SK-N-SH treated with all-trans-retinoic acid at 6 μM for 48 hours (cell line): ENCODE measurements at regions not wholly inside any gene's neighbourhood (a gene's known extent, or its start where the extent isn't known, plus 50 kb on each side); places are given as distances from the start of the nearest gene placed in this dataset.

Experiments
- ATAC-seq: fragments of 200-7000 bp; cut with Tn5 transposase; 3 replicates; pipeline ENCODE4 v1.9.1; 2020; ENCODE audit warnings: mild to moderate bottlenecking, moderate library complexity
- ARNTL ChIP-seq: fragments of 450-650 bp; formaldehyde crosslinking; IDR thresholded peaks from 2 replicates; pipeline ENCODE4 v1.5.0; 2020; ENCODE audit warnings: low read depth, mild to moderate bottlenecking, moderate library complexity, borderline replicate concordance
- BACH2 ChIP-seq: fragments of 250-450 bp; sonication (Bioruptor Pico); IDR thresholded peaks from 2 replicates; pipeline ENCODE4 v1.9.0; 2021; ENCODE audit warnings: mild to moderate bottlenecking, borderline replicate concordance
- CSDC2 ChIP-seq: fragments of 250-450 bp; sonication (Bioruptor Pico); IDR thresholded peaks from 2 replicates; pipeline ENCODE4 v1.5.0; 2020; ENCODE audit warnings: mild to moderate bottlenecking, moderate library complexity
- ESRRG ChIP-seq: fragments of 250-450 bp; sonication (Bioruptor Pico); IDR thresholded peaks from 2 replicates; pipeline ENCODE4 v1.6.1; 2021; ENCODE audit warnings: mild to moderate bottlenecking
- GLIS3 ChIP-seq: fragments of 250-450 bp; sonication (Bioruptor Pico); IDR thresholded peaks from 2 replicates; pipeline ENCODE4 v1.5.0; 2020; ENCODE audit warnings: mild to moderate bottlenecking, moderate library complexity
- ISL1 ChIP-seq: fragments of 250-450 bp; sonication (Bioruptor Pico); IDR thresholded peaks from 2 replicates; pipeline ENCODE4 v2.1.2; 2022; ENCODE audit warnings: mild to moderate bottlenecking, moderate library complexity
- OSR1 ChIP-seq: fragments of 250-450 bp; sonication (Bioruptor Pico); IDR thresholded peaks from 2 replicates; pipeline ENCODE4 v1.8.0; 2022; ENCODE audit warnings: moderate library complexity, mild to moderate bottlenecking, inconsistent platforms
- PATZ1 ChIP-seq: fragments of 250-450 bp; sonication (Bioruptor Pico); IDR thresholded peaks from 2 replicates; pipeline ENCODE4 v1.8.0; 2020; ENCODE audit warnings: mild to moderate bottlenecking, moderate library complexity, borderline replicate concordance
- POU6F1 ChIP-seq: fragments of 250-450 bp; sonication (Bioruptor Pico); IDR thresholded peaks from 2 replicates; pipeline ENCODE4 v1.8.0; 2021; ENCODE audit warnings: low read depth, mild to moderate bottlenecking, moderate library complexity, borderline replicate concordance
- PPARA ChIP-seq: fragments of 250-450 bp; sonication (Bioruptor Pico); IDR thresholded peaks from 2 replicates; pipeline ENCODE4 v1.5.0; 2020; ENCODE audit warnings: mild to moderate bottlenecking, borderline replicate concordance
- RARB ChIP-seq: fragments of 250-450 bp; sonication (Bioruptor Pico); IDR thresholded peaks from 2 replicates; pipeline ENCODE4 v1.8.0; 2021; ENCODE audit warnings: mild to moderate bottlenecking, moderate library complexity
- SNAI2 ChIP-seq: fragments of 250-450 bp; sonication (Bioruptor Pico); IDR thresholded peaks from 2 replicates; pipeline ENCODE4 v1.5.0; 2020; ENCODE audit warnings: mild to moderate bottlenecking, moderate library complexity
- TCF4 ChIP-seq: fragments of 250-450 bp; sonication (Bioruptor Pico); IDR thresholded peaks from 2 replicates; pipeline ENCODE4 v1.8.0; 2021; ENCODE audit warnings: mild to moderate bottlenecking, moderate library complexity, borderline replicate concordance
- TOX ChIP-seq: fragments of 250-450 bp; sonication (Bioruptor Pico); IDR thresholded peaks from 2 replicates; pipeline ENCODE4 v1.8.0; 2021; ENCODE audit warnings: mild to moderate bottlenecking, moderate library complexity, borderline replicate concordance
- ZFP3 ChIP-seq: fragments of 250-450 bp; sonication (Bioruptor Pico); IDR thresholded peaks from 2 replicates; pipeline ENCODE4 v1.5.0; 2020; ENCODE audit warnings: mild to moderate bottlenecking, moderate library complexity
- ZNF70 ChIP-seq: fragments of 450-650 bp; formaldehyde crosslinking; IDR thresholded peaks from 2 replicates; pipeline ENCODE4 v1.5.0; 2020; ENCODE audit warnings: mild to moderate bottlenecking, moderate library complexity
- ZNF8 ChIP-seq: fragments of 450-650 bp; formaldehyde crosslinking; IDR thresholded peaks from 2 replicates; pipeline ENCODE4 v1.5.0; 2020; ENCODE audit warnings: mild to moderate bottlenecking, moderate library complexity
- TF ChIP-seq, protein P1 (sequence below): fragments of 250-450 bp; sonication (Bioruptor Pico); IDR thresholded peaks from 2 replicates; pipeline ENCODE4 v1.5.1; 2020; ENCODE audit warnings: low read depth, mild to moderate bottlenecking, moderate library complexity
- TF ChIP-seq, protein P2 (sequence below): fragments of 250-450 bp; sonication (Bioruptor Pico); IDR thresholded peaks from 2 replicates; pipeline ENCODE4 v1.5.0; 2020; ENCODE audit warnings: mild to moderate bottlenecking, moderate library complexity
- TF ChIP-seq, protein P3 (sequence below): fragments of 250-450 bp; sonication (Bioruptor Pico); IDR thresholded peaks from 2 replicates; pipeline ENCODE4 v1.5.1; 2021; ENCODE audit warnings: mild to moderate bottlenecking, moderate library complexity

DNA sequence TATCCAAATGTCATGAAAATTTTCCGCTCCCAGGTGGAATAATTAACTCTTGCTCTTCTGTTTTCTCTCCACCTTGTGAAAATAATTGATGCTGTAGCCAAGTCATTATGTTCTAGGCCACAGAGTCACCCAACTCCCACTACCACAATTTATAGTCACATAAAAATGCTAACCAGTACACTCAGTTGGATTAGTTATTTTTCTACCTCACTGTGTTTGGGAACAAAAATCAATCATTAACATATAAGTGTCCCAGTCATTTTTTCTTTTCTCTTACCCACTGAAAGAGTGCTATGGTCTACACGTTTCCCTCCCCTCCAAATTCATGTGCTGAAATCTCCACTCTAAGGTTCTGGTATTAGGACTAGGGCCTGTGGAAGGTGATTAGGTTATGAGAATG is 255.6 kb upstream of the LMCD1 start:
- ATAC-seq, result no peak

GRCh38 chr3:8253201-8253600 is 248.4 kb upstream of the LMCD1 start:
- no peak for ATAC-seq
- TF ChIP-seq CSDC2 (CRISPR knock-in tag), result no peak
- no peak for TF ChIP-seq TOX (CRISPR knock-in tag)
- no peak for TF ChIP-seq PPARA
- TF ChIP-seq PATZ1 (CRISPR knock-in tag), result no peak
- TF ChIP-seq ARNTL, result no peak

More for the DNA sequence above, 255.6 kb upstream of the LMCD1 start:
- TF ChIP-seq ESRRG (CRISPR knock-in tag) (no peak), ISL1 (CRISPR knock-in tag) (no peak), PPARA (no peak), RARB (no peak)

DNA sequence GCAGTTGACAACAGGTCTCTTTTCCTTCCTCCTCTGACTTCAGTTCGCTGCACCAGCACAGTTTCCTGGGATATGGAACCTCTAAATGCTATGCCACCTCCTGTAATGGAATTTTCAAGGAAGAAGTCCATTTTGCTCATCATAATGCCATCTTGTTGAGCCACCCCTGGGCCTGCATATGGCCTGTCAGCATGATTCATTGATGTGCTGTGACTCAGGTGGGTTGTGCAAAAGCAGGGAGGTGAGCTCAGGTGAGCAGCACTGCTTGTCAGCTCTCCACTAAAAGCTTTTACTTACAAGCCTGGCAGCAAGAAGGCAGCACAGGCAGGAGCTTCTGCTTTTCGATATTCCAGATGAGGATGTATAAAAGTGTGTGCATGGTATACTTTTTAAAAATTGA is 247.1 kb upstream of the LMCD1 start:
- TF ChIP-seq ESRRG (CRISPR knock-in tag) (no peak), ISL1 (CRISPR knock-in tag) (no peak), TOX (CRISPR knock-in tag) (no peak), OSR1 (CRISPR knock-in tag) (no peak), SNAI2 (no peak), ARNTL (no peak), ZNF8 (CRISPR knock-in tag) (no peak), ZFP3 (no peak), PPARA (no peak), CSDC2 (CRISPR knock-in tag) (no peak)
- TF ChIP-seq, protein P1, sequence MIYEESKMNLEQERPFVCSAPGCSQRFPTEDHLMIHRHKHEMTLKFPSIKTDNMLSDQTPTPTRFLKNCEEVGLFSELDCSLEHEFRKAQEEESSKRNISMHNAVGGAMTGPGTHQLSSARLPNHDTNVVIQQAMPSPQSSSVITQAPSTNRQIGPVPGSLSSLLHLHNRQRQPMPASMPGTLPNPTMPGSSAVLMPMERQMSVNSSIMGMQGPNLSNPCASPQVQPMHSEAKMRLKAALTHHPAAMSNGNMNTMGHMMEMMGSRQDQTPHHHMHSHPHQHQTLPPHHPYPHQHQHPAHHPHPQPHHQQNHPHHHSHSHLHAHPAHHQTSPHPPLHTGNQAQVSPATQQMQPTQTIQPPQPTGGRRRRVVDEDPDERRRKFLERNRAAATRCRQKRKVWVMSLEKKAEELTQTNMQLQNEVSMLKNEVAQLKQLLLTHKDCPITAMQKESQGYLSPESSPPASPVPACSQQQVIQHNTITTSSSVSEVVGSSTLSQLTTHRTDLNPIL, result no peak
- no peak for ATAC-seq

DNA sequence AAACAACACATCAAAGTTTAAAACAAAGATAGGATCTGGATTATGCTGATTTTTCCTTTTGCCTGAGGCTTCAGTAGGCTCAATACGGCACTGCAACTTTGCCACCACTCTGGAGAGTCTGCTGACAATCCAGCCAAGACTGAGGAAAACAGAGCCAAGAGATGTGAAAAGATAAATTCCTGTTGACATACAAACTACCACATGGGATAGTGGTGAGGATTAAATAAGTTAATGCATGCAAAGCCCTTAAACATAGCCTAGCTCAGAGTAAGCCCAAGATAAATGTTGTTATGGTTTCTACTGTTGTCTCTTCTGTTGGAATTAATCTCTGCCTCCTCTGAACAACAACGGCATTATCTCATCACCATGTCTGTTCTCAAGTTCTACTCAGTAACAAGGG is 245.9 kb upstream of the LMCD1 start:
- ATAC-seq, result no peak
- TF ChIP-seq, protein P2, sequence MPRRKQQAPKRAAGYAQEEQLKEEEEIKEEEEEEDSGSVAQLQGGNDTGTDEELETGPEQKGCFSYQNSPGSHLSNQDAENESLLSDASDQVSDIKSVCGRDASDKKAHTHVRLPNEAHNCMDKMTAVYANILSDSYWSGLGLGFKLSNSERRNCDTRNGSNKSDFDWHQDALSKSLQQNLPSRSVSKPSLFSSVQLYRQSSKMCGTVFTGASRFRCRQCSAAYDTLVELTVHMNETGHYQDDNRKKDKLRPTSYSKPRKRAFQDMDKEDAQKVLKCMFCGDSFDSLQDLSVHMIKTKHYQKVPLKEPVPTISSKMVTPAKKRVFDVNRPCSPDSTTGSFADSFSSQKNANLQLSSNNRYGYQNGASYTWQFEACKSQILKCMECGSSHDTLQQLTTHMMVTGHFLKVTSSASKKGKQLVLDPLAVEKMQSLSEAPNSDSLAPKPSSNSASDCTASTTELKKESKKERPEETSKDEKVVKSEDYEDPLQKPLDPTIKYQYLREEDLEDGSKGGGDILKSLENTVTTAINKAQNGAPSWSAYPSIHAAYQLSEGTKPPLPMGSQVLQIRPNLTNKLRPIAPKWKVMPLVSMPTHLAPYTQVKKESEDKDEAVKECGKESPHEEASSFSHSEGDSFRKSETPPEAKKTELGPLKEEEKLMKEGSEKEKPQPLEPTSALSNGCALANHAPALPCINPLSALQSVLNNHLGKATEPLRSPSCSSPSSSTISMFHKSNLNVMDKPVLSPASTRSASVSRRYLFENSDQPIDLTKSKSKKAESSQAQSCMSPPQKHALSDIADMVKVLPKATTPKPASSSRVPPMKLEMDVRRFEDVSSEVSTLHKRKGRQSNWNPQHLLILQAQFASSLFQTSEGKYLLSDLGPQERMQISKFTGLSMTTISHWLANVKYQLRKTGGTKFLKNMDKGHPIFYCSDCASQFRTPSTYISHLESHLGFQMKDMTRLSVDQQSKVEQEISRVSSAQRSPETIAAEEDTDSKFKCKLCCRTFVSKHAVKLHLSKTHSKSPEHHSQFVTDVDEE (CRISPR knock-in tag), result no peak
- TF ChIP-seq OSR1 (CRISPR knock-in tag) (no peak), GLIS3 (CRISPR knock-in tag) (no peak), ESRRG (CRISPR knock-in tag) (no peak), CSDC2 (CRISPR knock-in tag) (no peak)

GRCh38 chr3:8256441-8257071 is 245.1 kb upstream of the LMCD1 start:
- no peak for ATAC-seq
- TF ChIP-seq TCF4 (CRISPR knock-in tag), result no peak

DNA sequence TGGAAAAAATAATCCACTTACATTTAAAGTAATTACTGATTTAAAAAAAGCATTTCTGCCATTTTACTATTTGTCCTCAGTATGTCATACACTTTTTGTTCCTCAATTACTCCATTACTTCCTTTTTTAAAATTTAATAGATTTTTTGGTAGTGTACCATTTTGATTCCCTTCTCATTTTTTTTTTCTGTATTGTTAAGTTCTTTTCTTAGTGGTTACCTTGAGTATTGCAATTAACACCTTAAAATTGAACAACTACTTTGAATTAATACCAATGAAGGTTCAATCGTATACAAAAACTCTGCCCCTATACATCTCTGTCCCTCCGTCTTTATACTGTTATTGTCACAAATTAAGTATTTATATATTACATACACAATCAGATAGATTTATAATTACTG is 240.6 kb upstream of the LMCD1 start:
- ATAC-seq, result no peak
- TF ChIP-seq PPARA, result no peak
- no peak for TF ChIP-seq ZNF70 (CRISPR knock-in tag)
- no peak for TF ChIP-seq BACH2
- TF ChIP-seq ARNTL, result no peak
- no peak for TF ChIP-seq ISL1 (CRISPR knock-in tag)

GRCh38 chr3:8266730-8267131 is 234.9 kb upstream of the LMCD1 start:
- no peak for ATAC-seq
- TF ChIP-seq ISL1 (CRISPR knock-in tag) (peak; percentile 62), RARB (no peak), POU6F1 (no peak)
- TF ChIP-seq, protein P3, sequence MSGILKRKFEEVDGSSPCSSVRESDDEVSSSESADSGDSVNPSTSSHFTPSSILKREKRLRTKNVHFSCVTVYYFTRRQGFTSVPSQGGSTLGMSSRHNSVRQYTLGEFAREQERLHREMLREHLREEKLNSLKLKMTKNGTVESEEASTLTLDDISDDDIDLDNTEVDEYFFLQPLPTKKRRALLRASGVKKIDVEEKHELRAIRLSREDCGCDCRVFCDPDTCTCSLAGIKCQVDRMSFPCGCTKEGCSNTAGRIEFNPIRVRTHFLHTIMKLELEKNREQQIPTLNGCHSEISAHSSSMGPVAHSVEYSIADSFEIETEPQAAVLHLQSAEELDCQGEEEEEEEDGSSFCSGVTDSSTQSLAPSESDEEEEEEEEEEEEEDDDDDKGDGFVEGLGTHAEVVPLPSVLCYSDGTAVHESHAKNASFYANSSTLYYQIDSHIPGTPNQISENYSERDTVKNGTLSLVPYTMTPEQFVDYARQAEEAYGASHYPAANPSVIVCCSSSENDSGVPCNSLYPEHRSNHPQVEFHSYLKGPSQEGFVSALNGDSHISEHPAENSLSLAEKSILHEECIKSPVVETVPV (CRISPR knock-in tag), result no peak
